ENCODE measurements at regions not wholly inside any gene's neighbourhood (a gene's known extent, or its start where the extent isn't known, plus 50 kb on each side); places are given as distances from the start of the nearest gene placed in this dataset.

DNA sequence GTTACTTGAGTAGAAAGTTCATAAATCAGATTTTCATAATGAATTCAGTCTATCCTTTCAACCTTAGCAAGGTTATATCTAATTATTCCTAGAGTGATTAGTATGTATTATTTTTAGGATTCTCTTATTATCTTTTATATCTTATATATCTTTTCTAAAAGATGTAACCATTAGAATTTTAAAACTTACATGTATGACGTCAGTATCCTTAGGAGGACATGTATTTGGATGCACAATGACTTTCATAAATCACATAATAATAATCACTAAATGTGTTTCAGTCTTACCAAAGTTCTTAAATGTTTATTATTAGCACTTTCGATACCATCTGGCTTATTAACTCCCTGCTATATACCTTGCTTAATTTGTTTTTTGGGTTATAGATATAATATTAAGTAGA lies 1400.5 kb upstream of the IGFBP7 start:
- Histone ChIP-seq H3K36me3 (no peaks in the 10 kb centered on the region), H3K27ac (no peak overlapping the region), H3K4me3 (no peak overlapping the region), H3K27me3 (no peaks in the 10 kb centered on the region), H3K4me1 (peaks cover 0 to 9% (median 8%) of the 10 kb centered on the region in 3 donors), H3K9me3 (no peaks in the 10 kb centered on the region)
- WGBS, 2 donors: 88 to 91% methylated on average over 2 of the region's 2 CpGs
- intact Hi-C loops (cut with DNase I): no loop called here
- ATAC-seq: no peak
- no peak for DNase-seq
- no peak for FAIRE-seq
- TF ChIP-seq CTCF (IDR thresholded peaks at IDR 0.05): no peak

DNA sequence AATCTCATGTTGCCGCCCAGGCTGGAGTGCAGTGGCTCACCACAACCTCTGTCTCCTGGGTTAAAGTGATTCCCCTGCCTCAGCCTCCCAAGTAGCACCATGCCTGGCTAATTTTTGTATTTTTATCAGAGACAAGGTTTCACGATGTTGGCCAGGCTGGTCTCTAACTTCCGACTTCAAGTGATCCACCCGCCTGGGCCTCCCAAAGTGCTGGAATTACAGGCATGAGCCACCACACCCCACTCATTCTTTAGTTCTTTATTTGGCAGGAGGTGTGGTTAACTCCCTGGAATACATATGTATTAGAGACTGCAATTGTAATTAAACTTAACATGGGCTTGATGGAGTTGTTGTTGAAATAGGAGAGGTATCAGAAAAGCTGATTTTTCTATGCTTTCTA lies 1396.9 kb upstream of the IGFBP7 start:
- Histone ChIP-seq H3K36me3 (no peaks in the 10 kb centered on the region), H3K27me3 (no peaks in the 10 kb centered on the region), H3K27ac (no peak overlapping the region), H3K4me1 (peaks cover 0 to 9% (median 8%) of the 10 kb centered on the region in 3 donors), H3K4me3 (no peak overlapping the region), H3K9me3 (no peaks in the 10 kb centered on the region)
- FAIRE-seq: no peak
- DNase-seq: no peak
- ATAC-seq: no peak
- intact Hi-C loops (cut with DNase I): no loop called here
- TF ChIP-seq CTCF (IDR thresholded peaks at IDR 0.05): no peak
- WGBS, 2 donors: 84 to 92% methylated on average over 4 of the region's 4 CpGs

DNA sequence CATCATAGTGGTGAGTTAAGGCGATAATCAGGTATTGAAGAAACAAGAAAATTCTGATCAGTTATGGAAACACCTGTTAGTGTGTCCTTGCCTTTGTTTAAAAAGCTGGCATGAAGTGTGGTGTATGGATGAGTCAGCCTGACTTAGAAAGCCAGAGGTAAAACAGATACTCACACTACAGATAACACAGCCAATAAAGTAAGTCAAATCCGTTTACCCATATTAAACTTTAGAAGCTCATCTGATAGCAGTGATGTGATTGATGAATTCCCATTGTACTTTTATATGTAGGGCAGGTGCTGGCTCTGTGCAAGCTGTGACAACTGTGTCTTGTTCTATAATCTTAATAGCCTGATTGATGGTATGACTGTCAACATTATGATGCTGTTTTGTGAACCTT lies 1392.7 kb upstream of the IGFBP7 start:
- no peak for TF ChIP-seq CTCF (IDR thresholded peaks at IDR 0.05)
- DNase-seq (no peak), ATAC-seq (no peak), FAIRE-seq (no peak)
- Histone ChIP-seq H3K27ac (no peak overlapping the region), H3K4me1 (no peaks in the 10 kb centered on the region), H3K27me3 (no peaks in the 10 kb centered on the region), H3K4me3 (no peak overlapping the region), H3K9me3 (no peaks in the 10 kb centered on the region), H3K36me3 (no peaks in the 10 kb centered on the region)
- WGBS, 2 donors: 31 to 46% methylated on average over 2 of the region's 2 CpGs
- intact Hi-C loops (cut with DNase I): no loop called here

DNA sequence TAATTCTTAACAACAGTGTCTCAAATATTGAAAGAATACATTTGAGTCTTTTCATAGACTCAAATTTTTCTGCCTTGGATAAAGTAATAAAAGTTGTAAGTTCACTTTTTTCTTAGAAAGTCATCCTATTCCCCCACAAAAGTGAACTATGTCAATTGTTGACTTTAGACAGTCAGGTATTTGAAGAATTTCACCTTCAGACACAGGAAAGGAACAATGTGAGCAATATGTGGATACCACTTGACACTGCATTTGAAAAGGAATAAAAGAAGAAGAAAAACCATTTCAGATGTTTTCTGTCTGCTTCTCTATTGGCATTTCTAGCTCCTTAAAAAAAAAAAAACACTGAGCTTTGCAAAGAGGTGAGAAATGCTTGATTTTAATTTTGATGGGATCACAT lies 1389.0 kb upstream of the IGFBP7 start:
- no peak for TF ChIP-seq CTCF (IDR thresholded peaks at IDR 0.05)
- Histone ChIP-seq H3K4me3 (no peak overlapping the region), H3K4me1 (no peaks in the 10 kb centered on the region), H3K27me3 (no peaks in the 10 kb centered on the region), H3K27ac (no peak overlapping the region), H3K9me3 (no peaks in the 10 kb centered on the region), H3K36me3 (no peaks in the 10 kb centered on the region)
- intact Hi-C loops (cut with DNase I): no loop called here
- no peak for ATAC-seq
- DNase-seq: no peak
- FAIRE-seq: no peak

DNA sequence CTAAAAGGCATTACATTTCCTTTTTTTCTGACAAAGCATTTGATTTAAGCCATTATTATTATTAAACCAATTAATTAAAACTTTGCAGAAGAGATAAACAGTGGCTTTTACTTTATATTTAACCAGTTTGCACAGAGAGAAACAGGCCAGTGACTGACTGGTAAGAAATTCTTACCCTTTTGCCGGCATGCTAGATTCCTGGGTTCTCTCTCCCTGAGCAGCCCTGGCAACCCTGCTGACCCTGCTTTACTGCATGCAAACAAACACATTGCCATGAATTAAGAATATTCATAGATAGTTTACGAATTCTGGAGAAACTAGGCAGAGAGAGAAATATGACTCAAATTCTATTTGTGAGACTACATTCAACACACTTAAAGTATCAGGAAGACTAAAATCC lies 1381.4 kb upstream of the IGFBP7 start:
- DNase-seq (no peak), ATAC-seq (no peak)
- intact Hi-C loops (cut with DNase I): no loop called here

More for the DNA sequence above, 1381.4 kb upstream of the IGFBP7 start:
- 83 to 86% methylated on average over 2 of the region's 2 CpGs for WGBS, 2 donors
- Histone ChIP-seq H3K27me3 (no peaks in the 10 kb centered on the region), H3K27ac (no peak overlapping the region), H3K4me3 (no peak overlapping the region), H3K36me3 (no peaks in the 10 kb centered on the region), H3K9me3 (no peaks in the 10 kb centered on the region), H3K4me1 (no peaks in the 10 kb centered on the region)
- no peak for TF ChIP-seq CTCF (IDR thresholded peaks at IDR 0.05)
- FAIRE-seq: no peak

All from pancreas (tissue), 10 donors.